ENCODE measurements at regions not wholly inside any gene's neighbourhood (a gene's known extent, or its start where the extent isn't known, plus 50 kb on each side); places are given as distances from the start of the nearest gene placed in this dataset.

DNA sequence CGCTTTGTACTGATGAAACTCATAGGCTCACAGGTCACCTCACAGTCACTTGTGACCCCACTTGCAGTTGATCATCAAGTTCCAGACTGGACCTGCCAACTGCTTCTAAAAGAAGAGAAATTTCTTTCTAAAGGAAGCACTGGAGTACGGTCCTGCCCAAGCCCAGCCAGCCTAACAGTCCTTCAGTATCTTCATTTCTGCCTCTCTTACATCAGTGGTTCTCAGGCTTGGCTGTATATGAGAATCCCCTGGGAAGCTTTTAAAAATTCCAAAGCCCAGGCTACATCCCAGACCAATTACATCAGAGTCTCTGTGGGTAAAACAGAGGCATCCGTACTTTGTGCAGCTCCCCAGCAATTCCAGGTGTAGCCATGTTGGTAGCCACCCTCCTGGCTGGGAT is 282.1 kb downstream of the NFIB start:
- DNase-seq (ENCODE audit: low spot score): no peak

DNA sequence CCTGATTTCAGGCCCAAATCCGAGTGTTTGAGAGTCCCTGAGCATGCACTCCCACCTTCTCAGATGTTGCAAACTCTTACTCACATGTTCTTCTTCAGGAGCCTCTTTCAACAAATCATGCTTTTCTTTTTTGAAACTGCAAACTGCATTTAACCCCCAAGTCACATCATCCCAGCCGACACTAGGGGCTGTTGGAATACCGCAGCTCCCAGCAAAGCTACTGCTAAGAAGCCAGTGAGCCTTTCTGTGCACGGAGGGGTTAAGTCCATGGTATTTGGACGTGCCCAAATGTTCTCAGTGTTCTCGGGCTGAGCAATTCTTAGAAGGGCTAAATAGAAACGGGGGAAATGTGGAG is 282.9 kb downstream of the NFIB start:
- peak; percentile 49 for DNase-seq (ENCODE audit: low spot score)

DNA sequence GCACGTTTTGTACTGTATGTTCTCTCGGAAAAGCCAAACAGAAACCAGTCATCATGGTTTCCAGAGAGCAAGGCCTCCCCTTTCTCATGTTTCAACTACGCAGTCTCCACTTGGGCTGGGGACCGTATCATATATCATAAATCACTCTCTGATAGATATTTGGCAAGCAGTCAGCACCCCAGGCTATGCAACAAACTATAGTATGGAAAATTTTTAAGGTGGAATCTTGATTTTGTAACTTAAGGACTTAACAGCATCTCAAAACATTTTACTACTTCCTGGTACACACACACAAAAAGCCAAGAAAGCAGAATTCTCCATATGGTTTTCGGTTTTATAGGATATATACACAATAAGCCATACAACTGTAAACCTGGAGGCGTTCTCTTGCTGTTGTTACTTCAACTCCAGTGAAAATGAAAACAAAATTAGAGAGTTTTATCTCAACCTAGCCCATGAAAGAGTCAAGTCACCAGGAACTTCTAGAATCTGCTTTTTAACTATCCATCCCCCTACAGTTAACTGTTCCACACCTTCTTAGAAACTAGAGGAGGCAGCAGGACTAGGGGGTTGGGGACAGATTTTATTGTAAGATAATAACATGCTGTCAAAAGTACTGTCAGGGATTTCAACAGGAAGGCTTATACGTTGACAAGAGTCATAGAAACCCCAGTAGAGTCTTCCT is 283.4 kb downstream of the NFIB start:
- peak; percentile 50 for DNase-seq (ENCODE audit: low spot score)

DNA sequence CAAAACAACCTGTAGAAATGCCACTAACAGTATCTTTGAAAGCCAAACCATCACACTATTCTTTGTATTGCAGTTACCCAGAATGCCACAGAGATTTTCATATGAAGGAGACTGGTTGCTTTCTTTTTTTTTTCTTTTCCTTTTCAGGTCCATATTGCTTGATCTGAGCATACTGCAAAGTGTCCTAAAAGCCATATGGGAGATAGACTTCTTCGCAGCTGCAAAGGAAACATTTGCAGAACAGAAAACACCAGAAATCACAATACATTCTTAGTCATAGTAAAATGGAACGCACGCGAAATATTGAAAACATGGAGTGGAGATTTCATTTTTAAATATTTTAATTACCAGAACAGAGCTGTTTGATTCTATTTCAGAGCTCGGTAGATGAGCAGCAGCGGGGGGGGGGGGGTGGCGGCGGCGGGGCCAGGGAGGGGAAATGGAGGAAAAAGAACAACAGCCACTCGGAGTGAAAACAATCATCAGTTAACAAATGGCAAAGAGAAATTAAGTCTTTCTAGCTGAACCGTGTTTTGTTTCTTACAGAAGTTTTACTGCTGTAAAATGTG is 284.1 kb downstream of the NFIB start:
- DNase-seq (ENCODE audit: low spot score): no peak

DNA sequence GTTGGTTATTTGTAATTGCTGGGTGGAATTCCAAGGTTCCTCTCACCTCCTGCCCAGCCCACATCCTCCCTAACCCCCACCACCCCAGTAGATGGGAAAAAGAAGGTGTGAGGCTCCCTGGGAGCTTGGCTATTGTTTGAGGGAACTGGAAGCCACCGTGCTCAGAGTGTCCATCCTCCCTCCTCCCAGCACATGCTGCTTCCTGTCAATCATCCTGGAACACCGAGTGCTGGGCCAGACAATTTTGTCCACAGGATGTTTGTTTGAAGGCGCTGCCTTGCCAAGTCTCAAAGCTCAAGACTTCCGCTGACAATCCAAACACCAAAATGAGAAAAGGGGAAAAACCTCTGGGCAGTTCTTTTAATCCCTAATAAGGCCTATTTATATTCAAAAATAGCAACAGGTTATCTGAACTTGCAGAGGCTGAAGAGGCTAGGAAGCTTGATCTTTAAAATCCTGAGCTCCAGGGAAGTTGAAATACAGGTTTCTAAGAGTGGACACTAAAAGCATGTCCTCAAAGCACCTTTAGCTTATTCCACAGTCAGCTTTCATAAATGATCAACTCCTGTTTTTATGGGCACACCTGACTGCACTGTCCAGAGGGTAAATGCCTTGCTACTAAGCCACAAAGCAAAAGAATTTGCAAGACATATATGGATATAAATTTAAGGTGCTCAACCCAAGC is 286.7 kb downstream of the NFIB start:
- DNase-seq (ENCODE audit: low spot score): no peak

DNA sequence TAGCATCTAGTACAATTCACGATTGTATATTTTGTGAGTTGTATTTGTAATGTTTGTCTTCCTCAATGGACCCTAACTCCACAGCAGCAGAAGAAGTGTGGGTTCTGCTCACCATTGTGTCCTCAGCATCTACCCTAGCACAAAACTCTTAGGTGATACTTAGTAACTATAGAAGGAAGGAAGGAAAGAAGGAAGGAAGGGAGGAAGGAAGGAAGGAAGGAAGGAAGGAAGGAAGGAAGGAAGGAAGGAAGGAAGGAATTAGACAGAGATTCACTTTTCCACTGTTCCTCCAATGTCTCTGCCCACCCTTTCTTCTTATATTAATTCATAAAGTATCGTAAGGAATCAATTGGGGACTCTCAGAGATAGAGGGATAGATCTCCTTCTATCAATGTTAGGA is 288.2 kb downstream of the NFIB start:
- DNase-seq (ENCODE audit: low spot score): no peak

DNA sequence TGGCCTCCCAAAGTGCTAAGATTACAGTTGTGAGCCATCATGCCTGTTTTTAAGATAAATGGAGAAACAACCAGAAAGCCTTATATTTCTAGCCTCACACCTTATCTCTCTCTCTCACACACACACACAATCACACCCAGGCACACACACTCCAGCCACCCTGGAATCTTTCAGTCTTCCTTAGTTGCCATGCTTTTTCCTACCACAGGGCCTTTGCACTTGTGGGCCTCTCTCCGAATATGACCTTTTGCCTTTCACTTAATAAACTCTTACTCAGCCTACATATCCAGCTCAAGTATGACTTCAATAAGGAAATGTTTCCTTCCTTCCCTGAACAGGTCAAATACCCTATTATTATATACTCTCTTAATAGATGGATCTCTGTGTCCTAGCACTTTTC is 290.7 kb downstream of the NFIB start:
- DNase-seq (ENCODE audit: low spot score): no peak

DNA sequence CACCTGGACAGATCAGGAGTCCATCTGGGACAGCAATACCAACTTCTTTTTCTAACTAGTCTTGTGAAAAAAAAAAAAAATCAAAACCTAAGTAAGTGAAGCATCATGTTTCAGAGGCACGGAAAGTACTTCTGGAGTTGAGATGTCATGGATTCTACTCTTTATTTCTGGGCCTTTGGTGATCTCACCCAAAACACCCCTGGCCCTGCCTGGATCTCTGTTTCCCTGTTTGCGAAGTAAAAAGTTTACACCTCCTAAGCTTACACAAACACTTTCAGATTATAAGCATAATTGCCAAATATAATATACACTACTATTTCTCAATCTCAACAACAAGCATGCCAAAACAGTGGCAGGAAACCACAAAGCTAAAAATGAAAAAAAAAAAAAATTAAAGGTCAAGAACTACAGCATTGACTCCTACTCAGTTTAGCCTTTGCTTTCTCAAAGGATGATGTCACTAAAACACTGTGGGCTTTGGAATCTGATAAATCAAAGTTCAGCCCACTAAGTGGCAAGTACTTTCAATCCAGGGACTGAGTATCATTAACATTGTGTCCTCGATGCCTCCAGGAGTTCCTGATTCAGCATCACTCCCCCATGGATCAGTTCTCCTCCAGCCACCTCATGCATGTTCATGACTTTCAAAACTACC is 291.9 kb downstream of the NFIB start:
- no peak for DNase-seq (ENCODE audit: low spot score)

DNA sequence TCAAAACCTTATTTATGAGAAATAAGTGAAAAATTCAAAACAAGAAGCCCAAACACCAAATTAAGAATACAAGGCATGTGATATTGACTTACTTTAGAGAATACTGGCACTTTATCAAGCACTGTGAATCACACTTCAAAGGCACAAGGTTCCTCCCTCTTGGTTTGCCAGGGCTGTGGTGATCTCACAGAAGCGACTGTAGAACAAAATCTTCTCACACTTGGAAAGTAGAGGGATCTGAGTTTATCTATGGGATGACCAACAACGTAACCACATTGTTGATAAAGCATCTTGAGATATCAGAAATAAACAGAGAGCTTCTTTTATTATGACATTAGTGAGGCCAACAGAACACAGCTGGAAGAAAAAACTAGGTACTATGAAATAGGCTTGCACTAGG is 295.9 kb downstream of the NFIB start:
- no peak for DNase-seq (ENCODE audit: low spot score)

DNA sequence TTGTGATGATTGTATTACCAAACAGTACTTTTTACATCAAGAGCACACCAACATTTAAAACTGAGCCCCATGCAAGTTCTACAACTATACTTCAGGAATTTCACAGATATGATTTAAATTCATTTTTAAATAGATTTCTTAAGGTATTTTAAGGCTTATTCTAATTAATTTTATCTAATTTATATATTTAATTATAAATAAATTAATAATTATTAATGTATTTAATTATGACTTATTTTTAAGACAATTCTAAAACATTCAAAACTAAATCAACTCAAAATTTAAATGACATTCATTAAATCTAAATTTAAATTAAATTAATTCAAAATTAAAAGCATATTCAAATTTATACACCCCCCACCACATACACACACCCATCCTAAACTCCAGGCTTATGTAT is 299.2 kb downstream of the NFIB start:
- no peak for DNase-seq (ENCODE audit: low spot score)

DNA sequence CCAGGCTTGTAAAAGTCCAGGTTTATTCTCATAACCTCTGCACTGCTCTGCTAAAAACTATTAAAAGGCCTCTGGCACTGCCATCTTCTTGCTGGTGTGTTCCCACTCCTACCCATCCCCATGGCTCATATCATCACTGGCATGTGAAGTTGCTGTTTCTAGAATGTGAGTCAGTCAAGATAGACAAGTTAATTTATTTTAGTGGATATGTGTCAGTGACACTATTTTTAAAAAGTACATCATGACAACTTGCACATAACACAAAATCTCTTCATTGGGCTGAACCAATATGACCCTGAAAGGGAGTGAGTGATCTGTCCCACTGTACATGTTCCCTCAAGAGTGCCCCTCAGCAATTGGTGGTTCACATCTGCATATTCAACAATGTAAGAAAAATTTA is 299.7 kb downstream of the NFIB start:
- DNase-seq (ENCODE audit: low spot score): no peak

DNA sequence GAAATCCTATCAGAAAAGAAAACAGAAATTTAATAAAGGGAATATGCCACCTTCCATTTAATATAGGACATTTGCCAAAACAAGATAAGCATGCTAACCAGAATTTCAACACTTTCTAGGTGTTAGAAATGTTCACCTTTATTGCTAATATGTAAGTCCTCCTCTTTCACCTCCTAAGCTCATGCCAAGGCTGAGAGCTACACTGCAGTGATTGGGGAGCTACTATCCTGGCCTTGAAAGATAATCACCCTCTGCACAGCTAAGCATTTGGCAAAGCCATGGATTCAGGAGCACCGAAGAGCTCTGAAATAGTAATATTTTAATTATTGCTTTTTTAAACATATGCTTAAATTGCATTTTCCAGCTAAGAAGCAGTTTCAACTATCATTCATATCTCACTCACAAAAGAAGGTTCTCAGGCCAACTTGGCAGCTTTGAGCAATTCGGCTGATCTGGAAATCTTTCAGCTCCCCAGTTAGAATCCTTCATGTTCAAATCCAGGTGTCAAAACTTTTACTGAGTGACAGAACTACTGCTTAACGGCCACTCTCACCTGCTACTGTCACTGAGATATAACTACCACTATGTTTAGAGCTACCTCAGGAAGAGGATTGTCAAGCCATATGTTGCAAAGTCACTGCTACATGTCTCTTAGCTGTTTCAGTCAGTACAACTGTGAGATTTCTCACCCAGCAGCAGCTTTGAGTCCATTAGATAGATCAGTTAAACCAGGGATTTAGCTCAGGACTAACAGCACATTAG is 302.0 kb downstream of the NFIB start:
- DNase-seq (ENCODE audit: low spot score): no peak

DNA sequence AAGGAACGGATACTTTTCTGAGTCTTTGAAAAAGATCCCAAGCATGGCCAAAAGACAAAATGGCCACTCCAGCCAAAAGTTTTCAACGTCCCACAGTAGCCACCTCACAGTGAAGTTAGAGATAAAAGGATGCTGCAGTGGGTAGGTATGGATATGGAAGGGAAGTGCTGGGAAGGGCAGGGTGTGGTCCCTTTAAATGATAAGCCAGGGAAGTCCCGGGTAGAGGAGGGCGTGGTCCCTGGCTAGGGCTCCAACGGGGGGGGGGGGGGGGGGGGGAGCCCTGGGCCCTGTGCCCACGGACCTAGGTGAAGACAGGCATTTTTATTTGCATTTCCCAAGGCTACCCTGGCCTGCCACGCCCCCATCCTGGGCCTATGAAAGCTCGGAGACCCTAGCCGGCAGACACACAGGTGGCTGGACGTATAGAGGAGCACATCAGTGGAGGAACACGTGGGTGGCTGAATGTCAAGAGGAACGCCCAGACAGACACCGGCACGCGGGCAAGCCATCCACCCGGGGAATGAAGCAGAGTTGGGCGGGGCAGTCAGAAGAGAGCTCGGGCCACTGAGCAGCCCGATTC is 306.7 kb downstream of the NFIB start:
- no peak for DNase-seq (ENCODE audit: low spot score)

DNA sequence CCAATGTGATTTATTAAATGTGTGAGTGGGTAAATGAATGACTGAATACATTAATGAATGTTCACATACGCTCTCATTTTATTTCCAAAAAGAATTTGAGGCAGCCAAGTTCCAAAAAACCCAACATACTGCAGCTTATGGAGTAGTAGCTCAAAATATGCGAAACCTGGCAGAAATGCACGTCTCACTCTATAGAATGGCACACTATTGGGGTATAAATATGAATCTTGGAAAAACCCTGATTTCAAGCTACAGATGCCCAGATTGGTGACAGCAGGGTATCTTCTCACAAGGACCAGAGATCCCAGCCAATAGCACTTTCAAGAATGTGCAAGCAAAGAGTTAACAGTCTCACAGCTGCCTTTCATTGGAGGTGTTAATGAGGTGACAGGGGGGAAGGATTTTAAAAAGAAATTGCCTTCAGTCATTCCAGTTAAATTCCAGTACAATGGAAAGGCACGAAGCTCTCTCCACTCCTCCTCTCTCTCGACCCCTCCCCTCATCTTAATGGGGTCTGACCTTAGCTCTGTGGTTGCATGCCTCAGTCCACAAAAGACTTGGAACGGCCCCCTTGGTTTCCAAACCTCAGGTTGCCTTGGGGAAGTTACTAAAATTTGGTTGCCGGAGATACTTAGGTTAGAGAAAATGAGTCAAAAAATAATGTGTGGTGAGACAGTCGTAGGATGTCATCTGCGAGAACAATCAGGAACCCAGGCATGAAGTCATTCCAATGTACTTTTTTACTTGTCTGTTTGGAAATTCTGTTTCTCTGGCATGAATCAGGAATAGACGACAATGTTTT is 307.4 kb downstream of the NFIB start:
- no peak for DNase-seq (ENCODE audit: low spot score)

DNA sequence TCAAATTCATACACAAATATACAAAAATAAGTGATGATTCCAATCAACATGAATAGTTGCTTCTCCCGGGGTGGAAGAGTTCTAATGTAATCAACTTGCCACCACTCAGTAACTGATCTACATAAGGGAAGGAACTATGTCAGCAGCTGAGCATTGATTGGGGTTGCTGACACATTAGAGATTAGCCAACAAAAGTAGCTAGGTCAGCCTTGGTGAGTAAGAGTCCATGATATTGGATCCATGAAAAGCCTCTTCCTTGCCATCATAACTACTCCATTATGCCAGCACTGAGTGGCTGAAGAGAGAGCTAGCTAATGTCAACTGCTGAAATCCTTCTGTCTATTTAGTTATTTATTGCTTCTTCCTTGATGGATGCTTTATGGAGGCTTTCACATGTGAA is 309.8 kb downstream of the NFIB start:
- no peak for DNase-seq (ENCODE audit: low spot score)

DNA sequence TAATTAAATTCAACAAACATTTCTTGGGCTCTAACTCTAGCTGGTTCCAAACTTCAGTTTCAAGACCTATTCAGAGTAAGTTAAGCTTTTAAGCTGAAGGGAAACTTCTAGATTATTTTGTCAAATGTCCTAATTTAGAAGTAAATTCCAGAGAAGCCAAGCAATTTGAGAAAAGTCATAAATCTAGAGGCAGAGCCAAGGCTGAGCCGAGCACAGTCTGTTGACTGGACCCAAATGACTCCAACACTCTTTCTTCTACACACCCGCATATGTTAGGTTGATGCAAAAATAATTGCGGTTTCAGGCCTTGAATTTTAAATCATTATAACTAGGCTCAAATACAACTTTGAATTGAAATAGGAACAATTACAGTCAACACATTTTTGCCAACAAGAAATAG is 319.7 kb downstream of the NFIB start:
- no peak for DNase-seq (ENCODE audit: low spot score)

DNA sequence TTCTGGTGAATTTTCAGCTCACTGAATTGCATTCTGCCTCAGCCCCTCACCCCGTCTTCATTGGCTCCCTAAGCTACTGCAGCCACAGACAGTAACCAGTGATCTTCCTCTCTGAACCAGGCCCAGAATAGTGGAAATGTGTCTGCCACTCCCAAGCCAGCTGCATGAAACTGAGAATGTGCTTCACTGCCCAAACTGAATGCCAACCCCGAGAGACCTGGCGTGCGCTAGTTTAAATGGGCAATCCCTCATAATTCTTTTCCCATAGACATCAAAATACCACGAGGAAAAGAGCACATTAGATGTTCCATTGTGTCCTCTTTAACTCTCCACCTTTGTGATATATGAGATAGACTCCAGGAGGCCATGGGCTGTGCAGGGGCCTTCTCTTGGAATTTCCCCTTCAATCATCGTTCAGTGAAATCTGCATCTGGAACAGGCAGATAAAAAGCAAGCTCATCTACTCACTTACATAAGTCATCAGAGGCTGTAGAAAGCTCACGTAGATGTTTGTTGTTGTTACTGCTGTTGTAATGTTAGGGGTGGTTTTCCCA is 320.2 kb downstream of the NFIB start:
- no peak for DNase-seq (ENCODE audit: low spot score)

DNA sequence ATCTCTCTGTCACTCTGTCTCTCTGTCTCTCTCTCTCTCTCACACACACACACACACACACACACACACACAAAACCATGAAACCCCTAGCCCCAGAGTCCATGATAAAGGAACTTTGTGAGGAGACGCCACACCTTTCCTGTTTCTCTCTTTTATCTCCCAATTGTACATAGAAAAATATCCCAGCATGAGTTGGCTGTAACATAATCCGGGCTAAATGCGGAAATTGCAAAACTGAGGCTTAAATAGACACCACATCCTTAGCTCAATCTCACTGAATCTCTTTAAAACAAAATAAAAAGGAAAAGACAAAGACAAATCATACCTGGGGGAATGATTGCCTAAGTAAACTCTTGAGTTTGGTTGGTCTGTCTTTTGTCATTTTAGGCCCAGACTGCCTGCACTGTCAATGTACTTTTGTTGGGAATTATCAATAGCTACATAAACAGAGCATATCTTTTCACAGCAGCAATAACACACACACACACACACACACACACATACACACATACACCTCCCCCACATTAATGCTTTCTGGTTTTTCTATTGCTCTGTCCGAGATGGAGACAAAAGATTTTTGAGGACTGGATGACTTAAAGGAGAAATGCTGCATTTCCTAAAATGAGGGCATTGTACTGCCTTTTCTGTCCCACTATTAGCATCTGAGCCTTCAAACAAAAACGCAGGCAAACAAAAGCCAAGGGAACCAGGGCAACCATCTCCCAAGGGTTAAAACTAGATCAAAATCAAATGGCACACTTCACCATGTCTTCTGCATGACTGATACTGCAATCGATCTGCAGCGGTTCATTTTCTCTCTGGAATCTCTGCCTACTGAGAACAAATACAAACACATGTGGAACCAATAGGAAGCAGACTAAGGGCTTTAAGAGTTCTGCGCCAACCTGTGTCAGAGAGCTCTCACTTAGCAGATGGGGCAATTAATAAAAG is 321.5 kb downstream of the NFIB start:
- DNase-seq (ENCODE audit: low spot score): no peak

DNA sequence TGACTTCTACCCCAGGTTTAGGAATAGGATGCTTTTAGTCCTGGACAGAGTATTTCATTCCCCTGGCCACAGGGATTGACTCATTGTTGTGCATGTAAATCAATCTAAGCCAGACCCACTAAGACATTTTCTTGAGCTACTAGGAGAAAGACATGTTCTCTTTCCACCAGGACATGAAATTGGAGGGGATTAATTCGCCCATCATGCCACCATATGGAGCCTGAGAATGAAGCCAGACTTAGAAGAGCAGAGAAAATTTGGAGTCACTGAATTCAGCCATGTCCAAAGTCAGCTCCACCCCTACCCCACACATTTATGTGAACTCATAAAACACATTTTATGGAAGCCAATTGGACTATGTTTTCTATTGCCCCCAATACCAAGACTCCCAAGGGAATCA is 322.5 kb downstream of the NFIB start:
- no peak for DNase-seq (ENCODE audit: low spot score)

DNA sequence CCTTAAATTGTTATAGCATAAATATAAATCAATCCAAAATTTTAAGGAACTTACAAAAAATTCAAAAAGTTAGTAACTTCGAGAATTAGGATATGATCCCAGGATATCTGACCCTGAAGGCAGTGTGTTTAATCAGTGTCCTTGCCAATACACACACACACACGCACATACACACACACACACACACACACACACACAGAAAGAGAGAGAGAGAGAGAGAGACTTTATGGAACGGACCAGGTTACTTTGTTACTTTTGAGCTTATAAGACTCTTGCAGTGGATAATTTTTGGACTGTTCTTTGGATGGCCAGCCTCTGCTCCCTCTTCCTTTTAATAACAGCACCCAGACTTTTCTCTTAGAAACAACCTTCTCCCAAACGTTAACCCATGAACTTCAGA is 322.9 kb downstream of the NFIB start:
- DNase-seq (ENCODE audit: low spot score): no peak
